22Rv1 (cell line): ENCODE measurements at regions not wholly inside any gene's neighbourhood (a gene's known extent, or its start where the extent isn't known, plus 50 kb on each side); places are given as distances from the start of the nearest gene placed in this dataset.

Experiments used
- ZFX ChIP-seq: fragments of 450-650 bp; IDR thresholded peaks from 2 replicates; pipeline ENCODE4 v1.6.1; 2017; ENCODE audit warnings: antibody characterized with exemption, borderline replicate concordance
- TF ChIP-seq, protein P1 (sequence below): fragments of 450-650 bp; IDR thresholded peaks from 2 replicates; pipeline ENCODE4 v1.5.1; 2017; ENCODE audit warnings: mild to moderate bottlenecking

GRCh38 chr3:94460931-94461330 is 398.1 kb downstream of the NSUN3 start:
- TF ChIP-seq, protein P1, sequence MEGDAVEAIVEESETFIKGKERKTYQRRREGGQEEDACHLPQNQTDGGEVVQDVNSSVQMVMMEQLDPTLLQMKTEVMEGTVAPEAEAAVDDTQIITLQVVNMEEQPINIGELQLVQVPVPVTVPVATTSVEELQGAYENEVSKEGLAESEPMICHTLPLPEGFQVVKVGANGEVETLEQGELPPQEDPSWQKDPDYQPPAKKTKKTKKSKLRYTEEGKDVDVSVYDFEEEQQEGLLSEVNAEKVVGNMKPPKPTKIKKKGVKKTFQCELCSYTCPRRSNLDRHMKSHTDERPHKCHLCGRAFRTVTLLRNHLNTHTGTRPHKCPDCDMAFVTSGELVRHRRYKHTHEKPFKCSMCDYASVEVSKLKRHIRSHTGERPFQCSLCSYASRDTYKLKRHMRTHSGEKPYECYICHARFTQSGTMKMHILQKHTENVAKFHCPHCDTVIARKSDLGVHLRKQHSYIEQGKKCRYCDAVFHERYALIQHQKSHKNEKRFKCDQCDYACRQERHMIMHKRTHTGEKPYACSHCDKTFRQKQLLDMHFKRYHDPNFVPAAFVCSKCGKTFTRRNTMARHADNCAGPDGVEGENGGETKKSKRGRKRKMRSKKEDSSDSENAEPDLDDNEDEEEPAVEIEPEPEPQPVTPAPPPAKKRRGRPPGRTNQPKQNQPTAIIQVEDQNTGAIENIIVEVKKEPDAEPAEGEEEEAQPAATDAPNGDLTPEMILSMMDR = no peak
- no peak for TF ChIP-seq ZFX
